ENCODE measurements at regions not wholly inside any gene's neighbourhood (a gene's known extent, or its start where the extent isn't known, plus 50 kb on each side); places are given as distances from the start of the nearest gene placed in this dataset.

- TF ChIP-seq ZNF8 (CRISPR knock-in tag; IDR thresholded peaks at IDR 0.05) (no peak), TSHZ2 (CRISPR knock-in tag; IDR thresholded peaks at IDR 0.05) (no peak), TOX (CRISPR knock-in tag; IDR thresholded peaks at IDR 0.05; ENCODE audit: borderline replicate concordance) (no peak), ESRRG (CRISPR knock-in tag; IDR thresholded peaks at IDR 0.05) (no peak), CSDC2 (CRISPR knock-in tag; IDR thresholded peaks at IDR 0.05) (no peak), BACH2 (CRISPR knock-in tag; IDR thresholded peaks at IDR 0.05; ENCODE audit: borderline replicate concordance) (no peak), PPARA (CRISPR knock-in tag; IDR thresholded peaks at IDR 0.05; ENCODE audit: borderline replicate concordance) (no peak), CREB5 (CRISPR knock-in tag; IDR thresholded peaks at IDR 0.05; ENCODE audit: low read depth) (no peak), ARNTL (CRISPR knock-in tag; IDR thresholded peaks at IDR 0.05; ENCODE audit: borderline replicate concordance, low read depth) (no peak), OSR1 (CRISPR knock-in tag; IDR thresholded peaks at IDR 0.05) (no peak), ISL1 (CRISPR knock-in tag; IDR thresholded peaks at IDR 0.05) (no peak), TCF4 (CRISPR knock-in tag; IDR thresholded peaks at IDR 0.05; ENCODE audit: borderline replicate concordance) (no peak), ZFP3 (CRISPR knock-in tag; IDR thresholded peaks at IDR 0.05) (no peak)
- TF ChIP-seq, protein P1, sequence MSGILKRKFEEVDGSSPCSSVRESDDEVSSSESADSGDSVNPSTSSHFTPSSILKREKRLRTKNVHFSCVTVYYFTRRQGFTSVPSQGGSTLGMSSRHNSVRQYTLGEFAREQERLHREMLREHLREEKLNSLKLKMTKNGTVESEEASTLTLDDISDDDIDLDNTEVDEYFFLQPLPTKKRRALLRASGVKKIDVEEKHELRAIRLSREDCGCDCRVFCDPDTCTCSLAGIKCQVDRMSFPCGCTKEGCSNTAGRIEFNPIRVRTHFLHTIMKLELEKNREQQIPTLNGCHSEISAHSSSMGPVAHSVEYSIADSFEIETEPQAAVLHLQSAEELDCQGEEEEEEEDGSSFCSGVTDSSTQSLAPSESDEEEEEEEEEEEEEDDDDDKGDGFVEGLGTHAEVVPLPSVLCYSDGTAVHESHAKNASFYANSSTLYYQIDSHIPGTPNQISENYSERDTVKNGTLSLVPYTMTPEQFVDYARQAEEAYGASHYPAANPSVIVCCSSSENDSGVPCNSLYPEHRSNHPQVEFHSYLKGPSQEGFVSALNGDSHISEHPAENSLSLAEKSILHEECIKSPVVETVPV (CRISPR knock-in tag; IDR thresholded peaks at IDR 0.05) = no peak
- TF ChIP-seq, protein P2, sequence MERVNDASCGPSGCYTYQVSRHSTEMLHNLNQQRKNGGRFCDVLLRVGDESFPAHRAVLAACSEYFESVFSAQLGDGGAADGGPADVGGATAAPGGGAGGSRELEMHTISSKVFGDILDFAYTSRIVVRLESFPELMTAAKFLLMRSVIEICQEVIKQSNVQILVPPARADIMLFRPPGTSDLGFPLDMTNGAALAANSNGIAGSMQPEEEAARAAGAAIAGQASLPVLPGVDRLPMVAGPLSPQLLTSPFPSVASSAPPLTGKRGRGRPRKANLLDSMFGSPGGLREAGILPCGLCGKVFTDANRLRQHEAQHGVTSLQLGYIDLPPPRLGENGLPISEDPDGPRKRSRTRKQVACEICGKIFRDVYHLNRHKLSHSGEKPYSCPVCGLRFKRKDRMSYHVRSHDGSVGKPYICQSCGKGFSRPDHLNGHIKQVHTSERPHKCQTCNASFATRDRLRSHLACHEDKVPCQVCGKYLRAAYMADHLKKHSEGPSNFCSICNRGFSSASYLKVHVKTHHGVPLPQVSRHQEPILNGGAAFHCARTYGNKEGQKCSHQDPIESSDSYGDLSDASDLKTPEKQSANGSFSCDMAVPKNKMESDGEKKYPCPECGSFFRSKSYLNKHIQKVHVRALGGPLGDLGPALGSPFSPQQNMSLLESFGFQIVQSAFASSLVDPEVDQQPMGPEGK (CRISPR knock-in tag; IDR thresholded peaks at IDR 0.05; ENCODE audit: borderline replicate concordance) = no peak
- TF ChIP-seq, protein P3, sequence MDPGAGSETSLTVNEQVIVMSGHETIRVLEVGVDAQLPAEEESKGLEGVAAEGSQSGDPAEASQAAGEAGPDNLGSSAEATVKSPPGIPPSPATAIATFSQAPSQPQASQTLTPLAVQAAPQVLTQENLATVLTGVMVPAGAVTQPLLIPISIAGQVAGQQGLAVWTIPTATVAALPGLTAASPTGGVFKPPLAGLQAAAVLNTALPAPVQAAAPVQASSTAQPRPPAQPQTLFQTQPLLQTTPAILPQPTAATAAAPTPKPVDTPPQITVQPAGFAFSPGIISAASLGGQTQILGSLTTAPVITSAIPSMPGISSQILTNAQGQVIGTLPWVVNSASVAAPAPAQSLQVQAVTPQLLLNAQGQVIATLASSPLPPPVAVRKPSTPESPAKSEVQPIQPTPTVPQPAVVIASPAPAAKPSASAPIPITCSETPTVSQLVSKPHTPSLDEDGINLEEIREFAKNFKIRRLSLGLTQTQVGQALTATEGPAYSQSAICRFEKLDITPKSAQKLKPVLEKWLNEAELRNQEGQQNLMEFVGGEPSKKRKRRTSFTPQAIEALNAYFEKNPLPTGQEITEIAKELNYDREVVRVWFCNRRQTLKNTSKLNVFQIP (CRISPR knock-in tag; IDR thresholded peaks at IDR 0.05; ENCODE audit: borderline replicate concordance, low read depth) = no peak
- no peak for ATAC-seq
These were observed 197.2 kb upstream of the AHR start for GRCh38 chr7:17101207-17101696.

GRCh38 chr7:17103170-17103569, 195.3 kb upstream of the AHR start:
- ATAC-seq = no peak
- TF ChIP-seq ZNF70 (CRISPR knock-in tag; IDR thresholded peaks at IDR 0.05) (no peak), PPARA (CRISPR knock-in tag; IDR thresholded peaks at IDR 0.05; ENCODE audit: borderline replicate concordance) (no peak), ZC3H10 (CRISPR knock-in tag; IDR thresholded peaks at IDR 0.05) (no peak), GLIS3 (CRISPR knock-in tag; IDR thresholded peaks at IDR 0.05) (no peak), ZFP3 (CRISPR knock-in tag; IDR thresholded peaks at IDR 0.05) (no peak), ZNF565 (CRISPR knock-in tag; conservative IDR thresholded peaks at IDR 0.05; ENCODE audit: low read depth) (no peak), SNAI2 (CRISPR knock-in tag; IDR thresholded peaks at IDR 0.05) (no peak), ISL1 (CRISPR knock-in tag; IDR thresholded peaks at IDR 0.05) (no peak), RARB (CRISPR knock-in tag; IDR thresholded peaks at IDR 0.05) (no peak), OSR1 (CRISPR knock-in tag; IDR thresholded peaks at IDR 0.05) (no peak), TOX (CRISPR knock-in tag; IDR thresholded peaks at IDR 0.05; ENCODE audit: borderline replicate concordance) (no peak), TSHZ2 (CRISPR knock-in tag; IDR thresholded peaks at IDR 0.05) (no peak), ESRRG (CRISPR knock-in tag; IDR thresholded peaks at IDR 0.05) (no peak), CSDC2 (CRISPR knock-in tag; IDR thresholded peaks at IDR 0.05) (no peak), ARNTL (CRISPR knock-in tag; IDR thresholded peaks at IDR 0.05; ENCODE audit: borderline replicate concordance, low read depth) (no peak), BACH2 (CRISPR knock-in tag; IDR thresholded peaks at IDR 0.05; ENCODE audit: borderline replicate concordance) (no peak)
- TF ChIP-seq, protein P1 (CRISPR knock-in tag; IDR thresholded peaks at IDR 0.05) = no peak
- TF ChIP-seq, protein P3 (CRISPR knock-in tag; IDR thresholded peaks at IDR 0.05; ENCODE audit: borderline replicate concordance, low read depth) = no peak

All from SK-N-SH treated with all-trans-retinoic acid at 6 μM for 48 hours (cell line).